Cardiac fibroblast (primary cell): ENCODE measurements at regions not wholly inside any gene's neighbourhood (a gene's known extent, or its start where the extent isn't known, plus 50 kb on each side); places are given as distances from the start of the nearest gene placed in this dataset.
"Not testable (repeated sequence)": the region's sequence is repeated elsewhere in the genome, so short reads cannot be mapped to it uniquely, and the experiment has no call there.

Experiments
- DNase-seq, 2 donors: peaks; one replicate each; pipeline versions ENCODE4 v3.0.0 to v3.0.0-alpha.2; 2010; ENCODE audit warnings: low read depth in 2 of 2
- H3K4me3 ChIP-seq, 2 donors: replicated peaks in 1 of 2; 1 replicate in 1 of 2; 2 replicates in 1 of 2; pipeline ENCODE4 v1.5.1; 2011; ENCODE audit warnings: low read depth in 2 of 2, low read length in 2 of 2, mild to moderate bottlenecking in 2 of 2, moderate library complexity in 1 of 2
- TF ChIP-seq, protein P1 (sequence below): IDR thresholded peaks from one replicate; pipeline ENCODE4 v1.5.1; 2011; ENCODE audit warnings: low read depth, mild to moderate bottlenecking, low read length, inconsistent platforms

- TF ChIP-seq, protein P1, sequence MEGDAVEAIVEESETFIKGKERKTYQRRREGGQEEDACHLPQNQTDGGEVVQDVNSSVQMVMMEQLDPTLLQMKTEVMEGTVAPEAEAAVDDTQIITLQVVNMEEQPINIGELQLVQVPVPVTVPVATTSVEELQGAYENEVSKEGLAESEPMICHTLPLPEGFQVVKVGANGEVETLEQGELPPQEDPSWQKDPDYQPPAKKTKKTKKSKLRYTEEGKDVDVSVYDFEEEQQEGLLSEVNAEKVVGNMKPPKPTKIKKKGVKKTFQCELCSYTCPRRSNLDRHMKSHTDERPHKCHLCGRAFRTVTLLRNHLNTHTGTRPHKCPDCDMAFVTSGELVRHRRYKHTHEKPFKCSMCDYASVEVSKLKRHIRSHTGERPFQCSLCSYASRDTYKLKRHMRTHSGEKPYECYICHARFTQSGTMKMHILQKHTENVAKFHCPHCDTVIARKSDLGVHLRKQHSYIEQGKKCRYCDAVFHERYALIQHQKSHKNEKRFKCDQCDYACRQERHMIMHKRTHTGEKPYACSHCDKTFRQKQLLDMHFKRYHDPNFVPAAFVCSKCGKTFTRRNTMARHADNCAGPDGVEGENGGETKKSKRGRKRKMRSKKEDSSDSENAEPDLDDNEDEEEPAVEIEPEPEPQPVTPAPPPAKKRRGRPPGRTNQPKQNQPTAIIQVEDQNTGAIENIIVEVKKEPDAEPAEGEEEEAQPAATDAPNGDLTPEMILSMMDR, result no peak
- no peak overlapping the region for H3K4me3 ChIP-seq
- DNase-seq, result no peak
Observed at GRCh38 chr12:47369085-47369484, 289.3 kb upstream of the AMIGO2 start.

GRCh38 chr12:47367912-47368537, 288.3 kb upstream of the AMIGO2 start:
- no peak for DNase-seq
- TF ChIP-seq, protein P1, result no peak
- H3K4me3 ChIP-seq, result no peak overlapping the region

DNA sequence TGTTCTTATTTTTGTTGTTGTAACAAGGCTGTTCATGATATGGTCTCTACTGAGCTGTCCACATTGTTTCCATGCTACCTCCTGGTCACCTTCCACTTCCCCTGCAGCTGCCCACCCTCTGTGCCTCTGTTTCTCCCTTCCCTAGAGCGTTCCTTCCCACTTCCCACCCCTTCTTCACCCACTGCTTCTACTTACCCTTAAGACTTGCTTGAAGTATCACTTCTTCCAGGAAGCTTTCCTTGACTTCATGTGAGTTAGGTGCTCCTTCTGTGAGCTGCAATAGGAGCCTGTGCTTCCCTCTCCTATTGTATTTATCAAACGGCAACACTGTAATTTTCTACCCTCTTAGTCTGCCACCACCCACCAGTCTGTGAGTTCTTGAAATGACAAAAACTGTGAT, 286.8 kb upstream of the AMIGO2 start:
- no peak for DNase-seq
- TF ChIP-seq, protein P1, result no peak
- H3K4me3 ChIP-seq, result no peak overlapping the region

DNA sequence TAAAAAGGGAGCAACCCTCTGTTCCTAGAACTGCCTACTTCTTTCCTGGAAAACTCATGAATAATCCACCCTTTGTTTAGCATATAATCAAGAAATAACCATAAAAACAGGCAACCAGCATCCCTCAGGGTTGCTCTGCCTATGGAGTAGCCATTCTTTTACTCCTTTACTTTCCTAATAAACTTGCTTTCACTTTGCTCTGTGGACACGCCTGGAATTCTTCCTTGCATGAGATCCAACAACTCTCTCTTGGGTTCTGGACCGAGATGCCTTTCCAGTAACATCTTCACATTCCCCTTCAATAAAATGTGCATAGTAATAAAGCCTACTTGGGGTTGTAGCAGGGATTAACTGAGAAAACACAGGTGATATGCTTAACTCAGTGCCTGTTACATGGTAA, 286.4 kb upstream of the AMIGO2 start:
- TF ChIP-seq, protein P1, result no peak
- DNase-seq, result no peak
- H3K4me3 ChIP-seq, result no peak overlapping the region

DNA sequence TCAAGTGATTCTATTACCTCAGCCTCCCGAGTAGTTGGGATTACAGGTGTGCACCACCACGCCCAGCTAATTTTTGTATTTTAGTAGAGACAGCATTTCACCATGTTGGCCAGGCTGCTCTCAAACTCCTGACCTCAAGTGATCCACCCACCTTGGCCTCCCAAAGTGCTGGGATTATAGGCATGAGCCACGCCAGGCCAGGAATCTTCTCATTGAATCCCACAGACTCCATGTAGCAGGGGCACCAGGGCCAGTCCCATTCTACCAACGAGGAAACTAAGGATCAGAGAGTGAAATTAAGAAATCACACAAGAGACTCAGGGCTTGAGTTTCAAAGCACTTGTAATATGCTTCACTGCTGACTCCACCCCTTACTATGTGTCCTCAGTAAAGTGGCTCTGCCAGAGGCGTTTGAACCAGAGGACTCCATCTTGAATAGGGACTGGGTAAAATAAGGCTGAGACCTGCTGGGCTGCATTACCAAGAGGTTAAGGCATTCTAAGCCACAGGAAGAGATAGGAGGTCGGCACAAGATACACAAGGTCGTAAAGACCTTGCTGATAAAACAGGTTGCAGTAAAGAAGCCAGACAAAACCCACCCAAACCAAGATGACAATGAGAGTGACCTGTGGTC, 285.8 kb upstream of the AMIGO2 start:
- DNase-seq, H3K4me3 ChIP-seq: not testable (repeated sequence)

GRCh38 chr12:47364261-47364660, 284.5 kb upstream of the AMIGO2 start:
- no peak for DNase-seq
- TF ChIP-seq, protein P1, result no peak
- no peak overlapping the region for H3K4me3 ChIP-seq

DNA sequence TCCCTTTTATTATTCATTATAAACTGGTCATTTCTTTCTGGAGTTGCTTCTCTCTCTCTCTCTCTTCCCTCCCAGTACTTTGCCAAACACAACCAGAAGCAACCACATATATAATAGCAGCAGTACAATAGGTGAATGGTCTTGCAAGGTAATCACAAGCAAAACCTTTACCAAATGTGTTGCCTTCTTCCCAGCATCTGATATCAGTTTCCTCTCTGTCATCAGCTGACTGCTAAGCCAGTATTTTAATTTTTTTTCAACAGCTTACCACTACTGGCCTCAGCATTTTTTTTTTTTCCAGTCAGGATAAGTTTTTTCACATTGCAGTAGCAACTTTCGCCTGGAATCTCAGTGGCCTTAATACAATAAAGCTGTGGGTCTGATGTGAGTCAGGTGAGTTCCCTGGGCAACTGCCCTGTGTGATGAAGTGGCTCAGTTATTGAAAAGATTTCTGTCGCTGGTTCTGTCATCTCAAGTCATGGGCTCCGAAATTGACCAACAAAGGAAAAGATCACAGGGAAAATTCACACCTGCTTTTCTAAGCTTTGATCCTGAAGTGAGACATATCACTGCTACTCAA, 282.5 kb upstream of the AMIGO2 start:
- TF ChIP-seq, protein P1, result no peak
- DNase-seq, result peak in 1 of 2 donors; percentile 12
- H3K4me3 ChIP-seq, result no peak overlapping the region
